Liver (tissue), 8 donors: ENCODE measurements at regions not wholly inside any gene's neighbourhood (a gene's known extent, or its start where the extent isn't known, plus 50 kb on each side); places are given as distances from the start of the nearest gene placed in this dataset.
A peak's percentile ranks its signal among the peaks of the same experiment; 100 is the strongest.

Experiments used
- DNase-seq: peaks from one replicate; pipeline ENCODE4 v3.0.0-alpha.2; 2017; ENCODE audit warnings: low spot score
- H3K27ac ChIP-seq, 2 donors: one replicate each; pipeline ENCODE4 v1.7.0; 2013; ENCODE audit warnings: inconsistent platforms in 2 of 2, low read length in 2 of 2, control low read depth in 1 of 2, low read depth in 1 of 2, mild to moderate bottlenecking in 1 of 2
- H3K27me3 ChIP-seq, 4 donors: one replicate each; pipeline versions ENCODE4 v1.6.1 to v1.7.0; 2013; ENCODE audit warnings: low read length in 3 of 4, inconsistent platforms in 1 of 4, mild to moderate bottlenecking in 1 of 4, moderate library complexity in 1 of 4; ENCODE audit not compliant: control insufficient read depth in 4 of 4, insufficient read depth in 4 of 4
- H3K36me3 ChIP-seq, 4 donors: one replicate each; pipeline versions ENCODE4 v1.6.1 to v1.7.0; 2013; ENCODE audit warnings: low read length in 3 of 4, mild to moderate bottlenecking in 3 of 4, low read depth in 1 of 4, moderate library complexity in 1 of 4; ENCODE audit not compliant: control insufficient read depth in 4 of 4, insufficient read depth in 3 of 4
- H3K4me1 ChIP-seq, 4 donors: one replicate each; pipeline versions ENCODE4 v1.6.1 to v1.7.0; 2013; ENCODE audit warnings: low read length in 3 of 4, mild to moderate bottlenecking in 3 of 4, moderate library complexity in 1 of 4; ENCODE audit not compliant: control insufficient read depth in 4 of 4, insufficient read depth in 4 of 4
- H3K4me3 ChIP-seq, 3 donors: one replicate each; pipeline versions ENCODE4 v1.6.1 to v1.7.0; 2013; ENCODE audit warnings: low read length in 3 of 3, control low read depth in 1 of 3, low read depth in 1 of 3, mild to moderate bottlenecking in 1 of 3
- H3K9ac ChIP-seq, 2 donors: one replicate each; pipeline ENCODE4 v1.7.0; 2013; ENCODE audit warnings: low read length in 2 of 2, mild to moderate bottlenecking in 2 of 2, moderate library complexity in 2 of 2, control low read depth in 1 of 2, low read depth in 1 of 2
- H3K9me3 ChIP-seq, 4 donors: one replicate each; pipeline versions ENCODE4 v1.6.1 to v1.7.0; 2013; ENCODE audit warnings: low read length in 3 of 4; ENCODE audit not compliant: control insufficient read depth in 4 of 4
- CTCF ChIP-seq: fragments of 150-350 bp; IDR thresholded peaks from 2 replicates; pipeline ENCODE4 v1.5.1; 2017; ENCODE audit warnings: improper control_type of control experiment, low read depth, low read length; ENCODE audit not compliant: missing input control
- EGR1 ChIP-seq, 2 donors: IDR thresholded peaks; 2 replicates each; pipeline ENCODE4 v1.6.1; 2016 to 2018; ENCODE audit warnings: antibody characterized with exemption in 2 of 2, low read depth in 2 of 2
- FOXA1 ChIP-seq: IDR thresholded peaks from 2 replicates; pipeline ENCODE4 v1.6.1; 2016; ENCODE audit warnings: antibody characterized with exemption
- FOXA2 ChIP-seq: IDR thresholded peaks from 2 replicates; pipeline ENCODE4 v1.6.1; 2016; ENCODE audit warnings: antibody characterized with exemption
- GABPA ChIP-seq, 2 donors: IDR thresholded peaks in 1 of 2; conservative IDR thresholded peaks in 1 of 2; 2 replicates each; pipeline ENCODE4 v1.6.1; 2016; ENCODE audit warnings: antibody characterized with exemption in 2 of 2, mild to moderate bottlenecking in 1 of 2, moderate library complexity in 1 of 2
- HNF4A ChIP-seq, 2 donors: conservative IDR thresholded peaks; 2 replicates each; pipeline ENCODE4 v1.6.1; 2016; ENCODE audit warnings: antibody characterized with exemption in 2 of 2, mild to moderate bottlenecking in 2 of 2
- HNF4G ChIP-seq: IDR thresholded peaks from 2 replicates; pipeline ENCODE4 v1.6.1; 2016; ENCODE audit warnings: antibody characterized with exemption
- JUND ChIP-seq, 2 donors: IDR thresholded peaks; 2 replicates each; pipeline ENCODE4 v1.6.1; 2016; ENCODE audit warnings: antibody characterized with exemption in 2 of 2
- NR2F2 ChIP-seq: IDR thresholded peaks from 2 replicates; pipeline ENCODE4 v1.6.1; 2016; ENCODE audit warnings: antibody characterized with exemption
- RAD21 ChIP-seq, 2 donors: IDR thresholded peaks; 2 replicates each; pipeline ENCODE4 v1.6.1; 2016; ENCODE audit warnings: antibody characterized with exemption in 2 of 2, mild to moderate bottlenecking in 2 of 2
- REST ChIP-seq: IDR thresholded peaks from 2 replicates; pipeline ENCODE4 v1.6.1; 2016; ENCODE audit warnings: antibody characterized with exemption, mild to moderate bottlenecking
- RXRA ChIP-seq, 2 donors: IDR thresholded peaks; 2 replicates each; pipeline ENCODE4 v1.6.1; 2017 to 2018; ENCODE audit warnings: antibody characterized with exemption in 2 of 2, mild to moderate bottlenecking in 1 of 2
- SP1 ChIP-seq: IDR thresholded peaks from 2 replicates; pipeline ENCODE4 v1.6.1; 2018; ENCODE audit warnings: antibody characterized with exemption, mild to moderate bottlenecking
- TAF1 ChIP-seq: conservative IDR thresholded peaks from 2 replicates; pipeline ENCODE4 v1.6.1; 2016; ENCODE audit warnings: antibody characterized with exemption, mild to moderate bottlenecking
- YY1 ChIP-seq: IDR thresholded peaks from 2 replicates; pipeline ENCODE4 v1.6.1; 2016; ENCODE audit warnings: antibody characterized with exemption, mild to moderate bottlenecking
- WGBS: extraction: QIAGEN DNeasy Blood & Tissue Kit; methylation state at CpG from one replicate; pipeline ENCODE4 v1.1.7; 2013; 5-methylcytosine and 5-hydroxymethylcytosine counted together
- TF ChIP-seq, protein P1 (sequence below): IDR thresholded peaks from 2 replicates; pipeline ENCODE4 v1.6.1; 2016; ENCODE audit warnings: antibody characterized with exemption
- TF ChIP-seq, protein P2 (sequence below): IDR thresholded peaks from 2 replicates; pipeline ENCODE4 v1.6.1; 2016; ENCODE audit warnings: antibody characterized with exemption
- TF ChIP-seq, protein P3 (sequence below): IDR thresholded peaks from 2 replicates; pipeline ENCODE4 v1.6.1; 2016; ENCODE audit warnings: antibody characterized with exemption
- donor health status: healthy.
- donor health status: healthy.
- donor health status: healthy.
- donor health status: healthy.
- donor health status: healthy.

GRCh38 chr12:93015871-93016751, 87.0 kb upstream of the EEA1 start:
- H3K4me3 ChIP-seq, result no peak overlapping the region
- WGBS, result 25% methylated on average over 4 of the region's 4 CpGs
- no peaks in the 10 kb centered on the region for H3K9me3 ChIP-seq
- no peaks in the 10 kb centered on the region for H3K36me3 ChIP-seq
- H3K27me3 ChIP-seq, result no peaks in the 10 kb centered on the region
- H3K9ac ChIP-seq, result no peak overlapping the region
- peaks cover 1 to 12% (median 10%) of the 10 kb centered on the region in 4 donors for H3K4me1 ChIP-seq
- DNase-seq, result no peak
- no peak overlapping the region for H3K27ac ChIP-seq
- TF ChIP-seq, protein P1, sequence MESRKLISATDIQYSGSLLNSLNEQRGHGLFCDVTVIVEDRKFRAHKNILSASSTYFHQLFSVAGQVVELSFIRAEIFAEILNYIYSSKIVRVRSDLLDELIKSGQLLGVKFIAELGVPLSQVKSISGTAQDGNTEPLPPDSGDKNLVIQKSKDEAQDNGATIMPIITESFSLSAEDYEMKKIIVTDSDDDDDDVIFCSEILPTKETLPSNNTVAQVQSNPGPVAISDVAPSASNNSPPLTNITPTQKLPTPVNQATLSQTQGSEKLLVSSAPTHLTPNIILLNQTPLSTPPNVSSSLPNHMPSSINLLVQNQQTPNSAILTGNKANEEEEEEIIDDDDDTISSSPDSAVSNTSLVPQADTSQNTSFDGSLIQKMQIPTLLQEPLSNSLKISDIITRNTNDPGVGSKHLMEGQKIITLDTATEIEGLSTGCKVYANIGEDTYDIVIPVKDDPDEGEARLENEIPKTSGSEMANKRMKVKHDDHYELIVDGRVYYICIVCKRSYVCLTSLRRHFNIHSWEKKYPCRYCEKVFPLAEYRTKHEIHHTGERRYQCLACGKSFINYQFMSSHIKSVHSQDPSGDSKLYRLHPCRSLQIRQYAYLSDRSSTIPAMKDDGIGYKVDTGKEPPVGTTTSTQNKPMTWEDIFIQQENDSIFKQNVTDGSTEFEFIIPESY, result peak; percentile 52
- TF ChIP-seq HNF4A (conservative IDR thresholded peaks at IDR 0.05) (peak; percentile 61 to 72), CTCF (no peak), EGR1 (IDR thresholded peaks at IDR 0.05; ENCODE audit: low read depth in 2 of 2) (no peak), SP1 (peak; percentile 75), JUND (IDR thresholded peaks at IDR 0.05) (peak; percentile 14 to 35), YY1 (peak; percentile 69), FOXA2 (no peak), FOXA1 (no peak), GABPA (IDR thresholded peaks at IDR 0.05 in 1 of 2, conservative IDR thresholded peaks at IDR 0.05 in 1 of 2) (no peak), RAD21 (IDR thresholded peaks at IDR 0.05) (peak; percentile 54 to 63), RXRA (IDR thresholded peaks at IDR 0.05) (peak; percentile 65 to 66), NR2F2 (peak; percentile 78), TAF1 (no peak), HNF4G (no peak), REST (peak; percentile 26)
- TF ChIP-seq, protein P2, sequence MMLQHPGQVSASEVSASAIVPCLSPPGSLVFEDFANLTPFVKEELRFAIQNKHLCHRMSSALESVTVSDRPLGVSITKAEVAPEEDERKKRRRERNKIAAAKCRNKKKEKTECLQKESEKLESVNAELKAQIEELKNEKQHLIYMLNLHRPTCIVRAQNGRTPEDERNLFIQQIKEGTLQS, result no peak
- TF ChIP-seq, protein P3, sequence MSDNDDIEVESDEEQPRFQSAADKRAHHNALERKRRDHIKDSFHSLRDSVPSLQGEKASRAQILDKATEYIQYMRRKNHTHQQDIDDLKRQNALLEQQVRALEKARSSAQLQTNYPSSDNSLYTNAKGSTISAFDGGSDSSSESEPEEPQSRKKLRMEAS, result peak; percentile 31
